M059J (cell line): ENCODE measurements at regions not wholly inside any gene's neighbourhood (a gene's known extent, or its start where the extent isn't known, plus 50 kb on each side); places are given as distances from the start of the nearest gene placed in this dataset.
"Not testable (repeated sequence)": the region's sequence is repeated elsewhere in the genome, so short reads cannot be mapped to it uniquely, and the experiment has no call there.

Experiments
- DNase-seq: peaks from one replicate; pipeline ENCODE4 v3.0.0-alpha.2; 2012; ENCODE audit warnings: low read depth

DNA sequence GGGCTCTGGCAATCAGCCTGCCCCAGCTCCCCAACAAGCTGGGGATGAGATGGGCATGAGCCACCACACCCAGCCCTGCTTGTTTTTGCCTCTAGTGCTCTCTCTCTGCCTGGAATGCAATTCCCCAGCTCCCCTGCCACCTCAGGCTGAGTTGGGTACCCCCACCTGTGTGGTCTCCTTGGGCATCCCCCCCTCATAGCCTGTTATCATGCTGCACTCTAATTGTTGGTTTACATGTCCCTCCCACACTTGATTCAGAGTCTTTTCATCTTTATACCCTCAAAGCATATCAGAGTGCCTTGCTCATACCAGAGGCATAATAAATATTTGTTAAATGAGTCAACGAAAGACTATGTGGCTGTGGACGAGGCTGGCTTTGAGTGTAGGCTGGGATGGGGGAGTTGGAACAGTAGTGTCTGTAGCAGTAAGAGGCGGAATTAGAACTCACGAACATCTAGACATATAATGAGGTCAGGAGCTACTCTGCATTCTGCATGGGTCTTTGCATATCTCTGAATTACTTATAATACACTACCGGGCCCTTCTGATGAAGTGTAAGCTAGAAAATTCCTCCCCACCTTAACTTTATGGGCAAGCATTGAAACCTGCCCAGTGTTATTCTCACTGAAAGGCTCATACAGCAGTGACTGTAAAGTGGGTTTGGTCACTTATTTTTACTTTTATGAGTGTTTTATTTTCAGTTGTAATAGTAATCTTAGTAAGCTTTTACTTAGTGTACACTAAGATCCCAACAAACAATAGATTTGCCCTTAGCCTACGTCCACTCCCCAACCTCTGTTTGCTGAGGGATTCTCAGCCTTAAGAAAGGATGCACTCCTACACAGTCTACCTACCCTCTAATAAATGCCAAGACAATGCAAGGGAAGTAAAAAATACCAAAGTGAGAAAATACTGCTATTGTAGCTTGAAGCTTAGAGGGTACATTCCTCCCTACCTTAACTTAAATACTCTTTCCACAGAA, 58.7 kb downstream of the EDN1 start:
- peak; percentile 99 for DNase-seq

DNA sequence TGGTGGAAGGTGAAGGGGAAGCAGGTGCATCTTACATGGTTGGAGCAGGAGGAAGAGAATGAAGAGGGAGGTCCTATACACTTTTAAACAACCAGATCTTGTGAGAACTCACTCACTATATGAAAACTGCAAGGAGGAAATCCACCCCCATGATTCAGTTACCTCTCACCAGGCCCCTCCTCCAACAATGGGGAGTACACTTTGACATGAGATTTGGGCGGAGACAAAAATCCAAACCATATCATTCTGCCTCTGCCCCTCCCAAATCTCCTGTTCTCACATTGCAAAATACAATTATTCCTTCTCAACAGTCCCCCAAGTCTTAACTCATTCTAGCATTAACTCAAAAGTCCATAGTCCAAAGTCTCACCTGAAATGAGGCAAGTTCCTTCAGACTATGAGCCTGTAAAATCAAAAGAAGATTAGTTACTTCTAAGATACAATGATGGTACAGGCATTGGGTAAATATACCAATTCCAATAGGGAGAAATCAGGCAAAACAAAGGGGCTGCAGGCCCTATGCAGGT, 60.5 kb downstream of the EDN1 start:
- no peak for DNase-seq

DNA sequence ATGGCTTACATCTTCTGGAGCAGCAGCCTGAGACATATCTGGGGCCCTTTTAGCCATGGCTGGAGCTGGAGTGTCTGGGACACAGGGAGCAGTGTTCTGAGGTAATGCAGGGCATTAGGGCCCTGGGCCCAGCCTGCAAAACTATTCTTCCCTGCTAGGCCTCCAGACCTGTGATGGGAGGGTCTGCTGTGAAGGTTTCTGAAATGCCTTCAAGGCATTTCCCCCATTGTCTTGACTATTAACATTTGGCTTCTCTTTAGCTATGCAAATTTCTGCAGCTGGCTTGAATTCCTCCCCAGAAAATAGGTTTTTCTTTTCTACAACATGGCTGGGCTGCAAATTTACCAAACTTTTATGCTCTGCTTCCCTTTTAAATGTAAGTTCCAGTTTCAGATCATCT, 61.5 kb downstream of the EDN1 start:
- DNase-seq = no peak

DNA sequence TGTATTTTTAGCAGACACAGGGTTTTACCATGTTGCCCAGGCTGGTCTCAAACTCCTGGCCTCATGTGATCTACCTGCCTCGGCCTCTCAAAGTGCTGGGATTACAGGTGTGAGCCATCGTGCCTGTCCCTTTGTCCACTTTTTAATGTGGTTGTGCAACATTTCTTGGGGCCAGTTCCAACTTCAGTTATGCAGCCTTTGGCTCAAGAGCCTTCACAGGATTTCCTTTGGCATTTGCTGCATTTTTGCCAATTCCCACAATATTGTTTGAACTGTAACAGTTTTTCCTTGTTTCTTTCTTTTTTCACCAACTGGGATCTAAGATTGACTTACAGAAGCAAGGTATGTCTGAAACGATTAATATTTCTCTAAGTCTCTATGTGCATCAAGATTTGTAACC, 63.6 kb downstream of the EDN1 start:
- DNase-seq = no peak

DNA sequence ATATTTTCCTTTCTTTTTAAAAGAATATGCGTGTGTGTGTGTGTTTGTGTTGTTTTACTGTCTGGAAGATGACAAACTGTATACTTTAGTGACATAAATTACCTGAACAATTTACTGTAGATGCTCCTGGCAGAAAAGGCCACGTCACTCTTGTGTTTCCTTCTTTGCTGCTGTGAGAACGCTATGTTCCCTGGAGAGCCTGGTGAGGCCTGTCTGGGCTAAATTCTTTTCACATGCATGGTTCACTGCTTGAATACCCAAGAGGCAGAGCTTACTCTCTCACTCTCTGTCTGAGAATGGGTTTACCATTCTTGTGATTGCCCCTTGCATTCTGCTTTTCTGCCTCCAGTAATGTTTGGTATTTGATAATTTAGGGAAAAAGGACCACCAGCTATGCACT, 64.3 kb downstream of the EDN1 start:
- peak; percentile 25 for DNase-seq

DNA sequence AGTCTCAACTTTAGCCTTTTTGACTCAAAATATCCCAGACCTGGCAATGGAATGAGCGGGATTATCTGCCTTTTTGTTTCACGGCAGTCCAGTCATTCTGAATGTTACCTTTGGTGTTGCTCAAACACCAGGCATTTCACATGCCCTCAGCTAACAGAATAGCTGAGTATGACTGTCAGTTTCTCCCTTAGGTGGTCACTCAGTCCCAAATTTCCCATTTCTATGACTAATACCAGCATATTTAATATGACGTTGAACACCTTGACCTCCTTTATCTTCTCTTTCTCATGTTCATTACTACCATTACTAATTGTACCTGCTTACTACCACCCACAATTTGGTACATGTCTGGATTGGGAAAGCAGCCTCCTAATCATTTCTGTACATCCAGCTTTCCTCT, 65.2 kb downstream of the EDN1 start:
- no peak for DNase-seq

DNA sequence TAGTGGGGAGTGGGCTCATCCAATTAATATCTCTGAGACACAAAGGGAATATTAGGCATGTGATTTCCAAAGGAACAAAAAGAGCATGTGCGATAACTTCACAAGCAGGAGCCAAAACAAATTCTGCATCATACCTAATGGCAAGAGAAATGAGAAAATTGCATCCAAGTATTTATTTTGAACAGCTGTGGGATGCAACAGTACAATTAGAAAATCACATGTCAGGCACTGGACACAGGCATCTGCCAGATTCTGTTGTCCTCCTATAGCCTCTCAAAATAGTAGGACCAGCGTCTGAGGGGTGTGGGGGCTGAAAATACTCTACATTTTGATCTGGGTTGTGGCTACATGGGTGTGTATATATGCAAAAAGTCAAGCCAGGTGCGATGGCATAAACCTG, 66.3 kb downstream of the EDN1 start:
- DNase-seq = no peak

DNA sequence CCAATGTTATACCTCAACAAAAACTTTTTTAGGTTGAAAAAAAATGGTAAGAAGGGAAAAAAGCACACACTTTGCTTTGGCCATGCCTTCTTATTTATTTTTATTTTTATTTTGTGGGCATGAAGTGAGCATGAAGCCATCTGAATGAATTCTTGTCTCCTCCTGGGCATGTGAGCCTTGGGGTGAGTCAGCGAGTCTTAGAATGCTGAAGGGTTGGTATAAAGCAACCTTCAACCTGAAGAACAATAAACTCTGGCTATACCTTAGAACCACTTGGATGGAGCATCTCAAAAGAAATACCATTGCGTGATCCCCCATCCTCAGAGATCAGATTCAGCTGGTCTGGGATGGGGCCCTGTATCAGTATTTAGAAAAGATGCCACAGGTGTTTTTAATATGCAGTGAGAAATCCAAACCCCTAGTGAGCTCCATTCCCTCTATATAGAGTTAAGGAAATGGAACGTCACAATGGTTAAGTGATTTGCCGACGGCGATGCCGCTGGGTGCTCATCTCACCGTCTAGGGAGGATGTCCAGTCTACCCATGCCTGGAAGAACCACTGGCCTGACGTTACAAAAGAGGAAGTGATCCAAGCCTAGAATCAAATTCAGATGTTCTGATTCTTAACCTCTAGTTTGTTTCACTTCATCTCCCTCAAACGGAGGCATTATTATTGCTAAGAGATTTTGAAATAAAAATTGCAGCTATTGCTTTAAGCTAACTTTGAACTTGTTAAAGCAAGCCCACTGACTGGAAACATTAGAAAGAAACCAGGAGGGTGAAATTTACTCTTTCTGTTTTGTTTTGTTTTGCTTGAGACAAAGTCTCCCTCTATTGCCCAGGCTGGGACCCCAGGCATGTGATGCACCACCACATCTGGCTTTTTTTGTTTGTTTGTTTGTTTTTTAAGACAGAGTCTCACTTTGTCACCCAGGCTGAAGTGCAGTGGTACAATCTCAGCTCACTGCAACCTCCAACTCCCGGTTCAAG, 67.1 kb downstream of the EDN1 start:
- peak; percentile 40 for DNase-seq

DNA sequence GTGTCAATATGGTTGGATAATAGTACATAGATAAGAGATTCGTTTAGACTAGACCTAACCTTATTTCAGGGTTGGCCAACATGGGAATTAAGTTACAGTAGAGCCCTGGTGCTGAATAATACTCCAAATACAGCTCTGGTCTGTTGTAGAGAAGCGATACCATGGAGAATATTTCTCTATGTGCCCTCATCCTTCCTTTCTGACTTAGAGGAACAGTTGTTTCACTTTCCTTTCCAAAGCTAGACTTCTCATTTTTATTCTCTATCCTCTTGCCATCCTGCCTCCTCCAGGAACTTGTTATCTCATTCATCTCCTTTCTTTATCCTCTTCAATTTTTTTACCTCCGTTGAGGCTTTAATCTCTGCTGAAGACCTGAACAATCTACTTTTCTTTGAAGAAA, 68.9 kb downstream of the EDN1 start:
- no peak for DNase-seq

DNA sequence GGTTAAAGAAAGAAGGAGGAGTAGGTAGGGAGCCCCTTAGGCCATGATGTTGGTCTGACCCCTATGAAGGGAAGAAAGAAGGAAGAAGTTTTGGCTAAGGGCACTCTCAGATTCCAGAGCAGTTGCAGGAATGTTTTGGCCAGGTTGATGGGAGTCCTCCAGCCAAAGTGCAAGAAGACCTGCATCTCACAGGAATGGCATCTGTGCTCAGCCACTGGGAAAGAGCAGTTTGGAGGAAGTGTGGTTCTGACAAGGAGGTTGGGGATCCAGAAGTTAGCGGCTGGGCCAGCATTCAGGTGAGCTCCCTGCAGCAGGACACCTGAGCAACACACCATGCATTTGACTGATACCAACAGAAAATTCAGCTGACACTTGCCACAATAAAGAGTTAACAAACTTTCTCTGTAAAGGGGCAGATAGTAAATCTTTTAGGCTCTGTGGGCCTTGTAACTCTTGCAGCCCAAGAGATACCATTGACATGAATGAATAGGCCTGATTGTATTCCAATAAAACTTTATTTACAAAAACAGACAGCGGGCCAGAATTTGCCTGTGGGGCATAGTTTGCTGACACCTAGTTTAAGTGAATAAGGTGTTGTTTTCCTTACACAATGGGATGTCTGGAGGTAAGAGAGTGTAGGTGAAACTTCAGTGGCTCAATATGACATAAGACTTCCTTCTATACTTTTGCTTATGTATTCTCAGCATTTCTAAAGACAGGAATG, 71.0 kb downstream of the EDN1 start:
- no peak for DNase-seq

DNA sequence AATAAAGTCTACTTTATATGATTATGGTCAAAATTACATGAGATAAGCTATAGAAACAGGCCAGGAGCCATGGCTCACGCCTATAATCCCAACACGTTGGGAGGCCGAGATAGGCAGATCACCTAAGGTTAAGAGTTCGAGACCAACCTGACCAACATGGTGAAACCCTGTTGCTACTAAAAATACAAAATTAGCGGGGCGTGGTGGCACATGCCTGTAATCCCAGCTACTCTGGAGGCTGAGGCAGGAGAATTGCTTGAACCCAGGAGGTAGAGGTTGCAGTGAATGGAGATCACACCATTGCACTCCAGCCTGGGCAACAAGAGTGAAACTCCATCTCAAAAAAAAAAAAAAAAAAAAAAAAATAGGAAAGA, 73.1 kb downstream of the EDN1 start:
- DNase-seq = not testable (repeated sequence)

DNA sequence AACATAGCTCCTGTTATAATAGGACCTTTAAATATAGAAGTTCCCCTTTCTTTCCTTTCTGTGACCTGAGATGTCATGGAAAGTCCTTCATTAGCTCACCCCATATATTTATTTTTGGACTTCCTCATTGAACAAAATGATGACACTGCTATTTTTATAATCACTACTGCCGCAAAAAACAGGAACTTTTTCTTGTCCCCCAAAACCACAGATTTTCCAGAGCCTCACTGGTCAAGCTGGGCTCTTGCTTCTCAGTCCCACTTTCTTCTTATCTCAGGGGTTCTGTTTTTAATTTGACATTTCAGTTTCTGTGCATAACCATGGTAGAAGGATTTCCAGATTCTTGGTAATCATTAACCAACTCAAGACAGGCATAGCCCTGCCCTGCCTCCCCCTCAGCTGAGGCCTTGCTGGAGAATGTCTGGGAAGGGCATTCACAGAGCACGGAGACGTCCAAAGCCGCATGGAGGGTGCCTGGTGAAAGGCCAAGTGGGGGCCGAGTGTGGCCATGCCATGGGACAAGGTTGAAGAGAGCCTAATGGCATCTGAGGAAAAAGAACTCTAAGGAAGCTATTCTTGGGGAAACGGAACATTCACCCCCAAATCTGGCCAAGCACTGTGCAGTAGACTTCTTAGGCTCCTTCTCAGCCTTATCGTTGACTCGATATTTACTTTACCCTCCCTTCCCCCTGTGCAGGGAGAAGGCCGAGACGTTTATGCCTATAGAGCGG, 73.7 kb downstream of the EDN1 start:
- no peak for DNase-seq

DNA sequence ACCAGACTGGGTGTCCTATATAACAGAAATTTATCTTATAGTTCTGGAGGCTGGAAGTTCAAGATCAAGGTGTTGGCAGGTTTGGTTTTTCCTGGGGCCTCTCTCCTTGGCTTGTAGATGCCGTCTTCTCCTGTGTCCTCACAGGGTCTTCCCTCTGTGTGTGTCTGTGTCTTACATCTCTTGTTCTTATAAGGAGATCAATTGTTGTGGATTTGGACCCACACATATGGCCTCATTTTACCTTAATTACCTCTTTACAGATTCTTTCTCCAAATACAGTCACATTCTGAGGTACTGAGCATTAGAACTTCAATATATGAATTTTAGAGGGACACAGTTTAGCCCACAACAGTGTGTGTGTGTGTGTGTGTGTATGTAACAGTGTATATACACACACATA, 74.5 kb downstream of the EDN1 start:
- no peak for DNase-seq

DNA sequence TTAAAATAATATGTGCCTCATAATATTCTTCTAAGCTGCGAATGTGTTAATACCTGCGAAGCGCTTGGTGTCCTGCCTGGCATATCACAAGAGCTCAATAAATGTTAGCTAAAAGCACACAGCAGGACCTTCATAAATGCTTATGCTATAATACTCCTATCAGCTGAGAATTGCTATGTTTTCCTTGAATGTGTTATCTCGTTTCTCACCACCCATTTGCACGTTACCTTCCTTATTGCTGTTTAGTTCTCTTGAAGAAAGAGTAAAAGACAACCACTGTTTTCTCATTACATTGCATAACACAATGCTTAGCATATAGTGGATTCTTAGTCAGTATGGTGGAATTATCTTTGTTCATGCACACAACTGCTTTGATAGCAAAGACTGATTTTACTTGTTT, 76.6 kb downstream of the EDN1 start:
- DNase-seq = no peak

DNA sequence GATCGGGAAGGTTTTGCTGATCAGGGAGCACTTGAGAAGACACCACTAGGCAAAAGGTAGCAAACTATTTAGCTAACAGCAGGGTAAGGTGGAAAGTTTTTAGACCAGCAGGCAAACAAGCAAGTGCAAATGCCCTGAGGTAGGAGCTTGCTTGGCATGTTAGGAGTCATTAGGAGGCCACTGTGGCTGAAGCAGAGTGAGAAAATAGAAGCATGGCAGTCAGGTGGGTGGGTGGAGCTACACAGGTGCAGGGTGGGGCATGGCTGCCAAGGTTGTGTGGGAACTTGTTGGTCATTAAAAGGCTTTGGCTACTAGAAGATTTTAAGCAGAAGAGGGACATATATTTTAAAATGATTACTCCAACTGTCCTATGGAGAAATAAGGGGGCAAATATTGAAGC, 77.3 kb downstream of the EDN1 start:
- DNase-seq = no peak

DNA sequence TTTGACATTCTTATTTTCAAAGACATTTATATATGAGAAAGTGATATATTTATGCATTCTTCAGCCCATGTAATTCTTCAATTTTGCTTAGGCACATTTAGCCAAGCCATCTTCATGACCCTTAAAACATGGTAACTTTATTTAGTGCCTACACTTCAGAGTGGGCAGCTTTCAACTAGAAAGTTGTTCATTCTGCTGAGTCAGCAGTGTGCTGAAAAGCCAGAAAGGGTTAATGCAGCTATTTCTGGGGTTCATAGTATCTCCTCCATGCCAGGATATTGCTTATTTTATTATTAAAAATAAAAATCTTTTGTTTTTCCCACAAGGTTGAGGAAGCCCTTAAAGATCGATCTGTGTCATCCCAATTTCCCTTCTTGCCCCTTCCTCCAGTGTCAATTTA, 79.2 kb downstream of the EDN1 start:
- DNase-seq = no peak

DNA sequence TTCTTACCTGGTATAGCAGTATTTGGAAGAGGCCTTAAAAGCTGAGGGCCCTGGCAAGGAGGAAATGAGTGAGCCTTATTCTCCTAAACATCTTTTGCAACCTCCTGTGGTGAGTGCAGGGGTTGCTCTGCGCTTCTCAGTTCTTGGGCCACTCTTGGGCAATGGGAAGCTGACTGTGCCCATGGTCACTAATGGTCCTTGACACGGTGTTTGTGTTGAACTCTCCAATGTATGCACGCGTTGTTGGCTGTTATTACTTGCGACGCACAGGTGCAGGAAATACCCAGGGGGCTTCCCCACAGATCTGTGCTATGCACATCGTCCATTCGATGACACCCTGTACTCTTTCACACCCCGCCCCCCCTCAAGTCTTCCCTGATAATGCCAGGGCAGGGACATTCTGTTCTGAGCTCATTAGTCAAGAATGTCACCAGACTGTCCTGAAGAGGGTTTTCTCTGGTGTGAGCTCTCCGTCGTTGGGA, 79.7 kb downstream of the EDN1 start:
- DNase-seq = peak; percentile 17

DNA sequence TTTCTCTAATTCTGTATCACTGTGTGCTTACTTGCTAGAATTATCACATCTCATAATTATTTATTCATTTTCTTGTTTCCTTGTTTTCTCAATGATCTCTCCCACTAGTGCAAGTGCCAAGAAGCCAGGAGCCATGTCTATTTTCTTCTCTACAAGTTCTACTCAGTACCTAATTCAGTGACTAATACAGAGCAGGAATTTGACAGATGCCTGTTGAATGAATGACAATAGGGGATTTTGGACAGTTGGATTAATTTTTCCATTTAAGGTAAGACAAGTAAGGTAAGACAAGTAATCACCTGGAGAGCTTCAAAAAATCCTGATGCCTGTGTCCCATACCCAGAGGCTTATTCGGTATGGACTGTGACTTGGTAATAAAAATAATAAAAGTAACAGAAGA, 81.0 kb downstream of the EDN1 start:
- peak; percentile 15 for DNase-seq

DNA sequence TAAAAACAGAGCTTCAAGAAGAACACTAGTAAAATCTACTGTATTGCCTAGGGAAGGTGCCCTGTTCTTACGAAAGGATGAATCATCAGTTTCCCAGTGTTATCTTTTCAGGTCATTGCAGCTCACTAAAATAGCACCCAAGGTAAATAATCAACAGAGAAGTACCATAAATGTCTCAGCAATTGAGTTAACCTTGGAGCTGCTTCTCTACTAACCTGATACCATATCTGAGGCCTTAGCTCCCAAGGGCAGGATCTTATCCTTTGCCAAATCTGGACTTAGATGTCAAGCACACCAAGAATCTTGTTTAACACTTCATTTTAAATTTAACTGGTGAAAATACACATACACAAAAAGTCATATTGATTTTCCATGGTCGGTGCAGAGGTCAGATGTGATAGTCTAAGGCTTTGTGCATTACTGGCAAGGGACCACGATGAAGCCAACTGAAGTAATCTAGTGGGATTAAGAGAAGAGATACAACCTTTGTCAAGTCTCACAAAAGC, 81.5 kb downstream of the EDN1 start:
- DNase-seq = peak; percentile 71

DNA sequence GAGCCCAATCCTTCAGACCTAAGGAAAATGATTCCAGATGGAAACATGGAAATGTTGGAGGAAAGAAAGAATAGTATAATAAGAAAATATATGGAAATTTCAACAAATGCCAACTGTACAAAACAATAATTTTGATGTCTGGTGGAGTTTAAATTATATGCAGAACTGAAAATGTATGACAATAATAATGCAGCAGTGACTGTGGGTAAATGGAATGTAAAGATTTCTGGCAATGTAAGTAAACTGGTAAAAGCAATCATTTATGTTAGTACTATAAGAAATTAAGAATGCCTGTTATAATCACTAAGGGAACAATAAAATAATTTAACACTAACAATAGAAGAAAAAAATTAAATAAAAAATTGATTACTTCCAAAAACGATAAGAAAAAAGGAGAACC, 89.0 kb downstream of the EDN1 start:
- DNase-seq = no peak

DNA sequence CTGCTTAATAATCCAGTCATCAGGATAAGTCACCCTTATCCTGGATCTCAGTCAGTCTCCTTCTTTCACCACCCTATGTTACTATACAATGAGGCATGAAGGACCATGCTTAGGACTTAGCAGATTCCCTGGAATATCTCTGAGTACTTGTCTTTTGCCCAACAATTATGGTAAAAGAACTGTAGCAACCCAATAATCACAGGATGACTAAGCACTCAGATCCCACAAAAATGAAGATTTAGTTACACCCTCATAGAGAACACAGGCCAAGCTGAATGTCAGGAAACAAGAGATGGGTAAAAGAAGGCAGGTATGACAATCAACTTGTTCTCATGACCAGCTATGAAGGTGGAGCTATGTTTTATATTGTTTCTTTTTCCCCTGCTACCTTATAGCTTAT, 91.4 kb downstream of the EDN1 start:
- DNase-seq = peak; percentile 58
